ENCODE measurements at regions not wholly inside any gene's neighbourhood (a gene's known extent, or its start where the extent isn't known, plus 50 kb on each side); places are given as distances from the start of the nearest gene placed in this dataset.

DNA sequence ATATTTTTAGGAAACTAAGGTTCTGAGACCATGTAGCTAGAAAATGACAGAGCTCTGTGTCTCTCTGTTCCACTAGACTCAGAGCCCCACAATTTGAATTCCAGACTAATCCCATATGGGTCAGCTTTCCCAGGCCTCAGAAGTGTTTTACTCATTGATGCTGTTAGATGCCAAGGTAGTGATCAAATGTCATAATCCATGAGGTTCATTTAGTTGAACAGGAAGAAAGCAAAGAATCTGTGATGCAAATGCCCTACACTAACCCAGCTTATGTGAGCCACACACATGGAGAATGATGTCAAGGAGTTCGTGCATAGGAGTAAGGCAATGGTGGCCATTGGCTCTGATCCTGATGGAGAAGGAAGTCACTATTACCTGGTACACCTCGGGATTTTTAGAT, 363.4 kb upstream of the RARB start:
- TF ChIP-seq, protein P1, sequence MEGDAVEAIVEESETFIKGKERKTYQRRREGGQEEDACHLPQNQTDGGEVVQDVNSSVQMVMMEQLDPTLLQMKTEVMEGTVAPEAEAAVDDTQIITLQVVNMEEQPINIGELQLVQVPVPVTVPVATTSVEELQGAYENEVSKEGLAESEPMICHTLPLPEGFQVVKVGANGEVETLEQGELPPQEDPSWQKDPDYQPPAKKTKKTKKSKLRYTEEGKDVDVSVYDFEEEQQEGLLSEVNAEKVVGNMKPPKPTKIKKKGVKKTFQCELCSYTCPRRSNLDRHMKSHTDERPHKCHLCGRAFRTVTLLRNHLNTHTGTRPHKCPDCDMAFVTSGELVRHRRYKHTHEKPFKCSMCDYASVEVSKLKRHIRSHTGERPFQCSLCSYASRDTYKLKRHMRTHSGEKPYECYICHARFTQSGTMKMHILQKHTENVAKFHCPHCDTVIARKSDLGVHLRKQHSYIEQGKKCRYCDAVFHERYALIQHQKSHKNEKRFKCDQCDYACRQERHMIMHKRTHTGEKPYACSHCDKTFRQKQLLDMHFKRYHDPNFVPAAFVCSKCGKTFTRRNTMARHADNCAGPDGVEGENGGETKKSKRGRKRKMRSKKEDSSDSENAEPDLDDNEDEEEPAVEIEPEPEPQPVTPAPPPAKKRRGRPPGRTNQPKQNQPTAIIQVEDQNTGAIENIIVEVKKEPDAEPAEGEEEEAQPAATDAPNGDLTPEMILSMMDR (IDR thresholded peaks at IDR 0.05), result no peak
- TF ChIP-seq POLR2A (IDR thresholded peaks at IDR 0.05), result no peak
- no peak for TF ChIP-seq POLR2AphosphoS5 (IDR thresholded peaks at IDR 0.05; ENCODE audit: insufficient read depth in 1 of 2, low read depth in 1 of 2)
